ENCODE measurements at regions not wholly inside any gene's neighbourhood (a gene's known extent, or its start where the extent isn't known, plus 50 kb on each side); places are given as distances from the start of the nearest gene placed in this dataset.

GRCh38 chr2:59936048-59936447 is 617.4 kb downstream of the BCL11A start:
- WGBS (ENCODE audit: insufficient coverage, low lambda C conversion rate), result no CpG with 5 or more reads among the region's 3 CpGs
- no peaks in the 10 kb centered on the region for H3K9me3 ChIP-seq (ENCODE audit: control insufficient read depth, low read depth, low read length)
- H3K27ac ChIP-seq (ENCODE audit: low read length), result no peak overlapping the region
- H3K4me1 ChIP-seq (ENCODE audit: control insufficient read depth, insufficient read depth, low read length), result peaks cover 7% of the 10 kb centered on the region
- DNase-seq, result no peak
- no peaks in the 10 kb centered on the region for H3K27me3 ChIP-seq (ENCODE audit: control insufficient read depth, insufficient read depth, low read length)
- no peaks in the 10 kb centered on the region for H3K36me3 ChIP-seq (ENCODE audit: control insufficient read depth, insufficient read depth, low read length)
- H3K4me3 ChIP-seq (ENCODE audit: low read length), result no peak overlapping the region

- no peak for DNase-seq
- no CpG with 5 or more reads among the region's 2 CpGs for WGBS (ENCODE audit: insufficient coverage, low lambda C conversion rate)
- H3K4me1 ChIP-seq (ENCODE audit: control insufficient read depth, insufficient read depth, low read length), result peaks cover 7% of the 10 kb centered on the region
- no peaks in the 10 kb centered on the region for H3K27me3 ChIP-seq (ENCODE audit: control insufficient read depth, insufficient read depth, low read length)
- no peaks in the 10 kb centered on the region for H3K36me3 ChIP-seq (ENCODE audit: control insufficient read depth, insufficient read depth, low read length)
- H3K9me3 ChIP-seq (ENCODE audit: control insufficient read depth, low read depth, low read length), result no peaks in the 10 kb centered on the region
- no peak overlapping the region for H3K4me3 ChIP-seq (ENCODE audit: low read length)
- no peak overlapping the region for H3K27ac ChIP-seq (ENCODE audit: low read length)
Observed at GRCh38 chr2:59935005-59935404, 618.4 kb downstream of the BCL11A start.

GRCh38 chr2:59933948-59934347 is 619.5 kb downstream of the BCL11A start:
- H3K9me3 ChIP-seq (ENCODE audit: control insufficient read depth, low read depth, low read length), result no peaks in the 10 kb centered on the region
- peaks cover 5% of the 10 kb centered on the region for H3K4me1 ChIP-seq (ENCODE audit: control insufficient read depth, insufficient read depth, low read length)
- WGBS (ENCODE audit: insufficient coverage, low lambda C conversion rate), result no CpG with 5 or more reads among the region's 3 CpGs
- H3K27ac ChIP-seq (ENCODE audit: low read length), result no peak overlapping the region
- H3K4me3 ChIP-seq (ENCODE audit: low read length), result no peak overlapping the region
- H3K36me3 ChIP-seq (ENCODE audit: control insufficient read depth, insufficient read depth, low read length), result no peaks in the 10 kb centered on the region
- DNase-seq, result no peak
- no peaks in the 10 kb centered on the region for H3K27me3 ChIP-seq (ENCODE audit: control insufficient read depth, insufficient read depth, low read length)

DNA sequence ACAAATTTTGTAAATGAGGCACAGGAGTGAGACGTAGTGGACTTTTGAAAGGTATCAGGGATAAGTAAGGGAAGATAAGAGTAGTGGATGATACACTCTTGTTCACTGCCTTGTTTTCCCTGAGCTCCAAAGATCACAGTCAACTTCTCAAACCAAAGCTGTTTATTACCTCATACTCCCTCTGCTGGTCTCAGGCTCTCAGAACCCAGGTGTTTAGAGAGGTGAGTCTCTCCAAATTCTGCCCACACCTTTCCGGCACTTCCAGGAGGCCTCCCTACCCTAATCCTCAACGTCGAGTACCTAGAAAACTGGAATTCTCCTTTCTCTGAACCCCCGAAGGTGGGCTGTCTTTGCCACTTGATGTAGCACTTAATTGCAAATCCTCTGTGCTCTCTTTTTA is 621.1 kb downstream of the BCL11A start:
- no peaks in the 10 kb centered on the region for H3K27me3 ChIP-seq (ENCODE audit: control insufficient read depth, insufficient read depth, low read length)
- 100% methylated on average over 1 of the region's 5 CpGs for WGBS (ENCODE audit: insufficient coverage, low lambda C conversion rate)
- H3K36me3 ChIP-seq (ENCODE audit: control insufficient read depth, insufficient read depth, low read length), result no peaks in the 10 kb centered on the region
- no peak for DNase-seq
- H3K4me1 ChIP-seq (ENCODE audit: control insufficient read depth, insufficient read depth, low read length), result no peaks in the 10 kb centered on the region
- H3K27ac ChIP-seq (ENCODE audit: low read length), result no peak overlapping the region
- H3K4me3 ChIP-seq (ENCODE audit: low read length), result no peak overlapping the region
- H3K9me3 ChIP-seq (ENCODE audit: control insufficient read depth, low read depth, low read length), result no peaks in the 10 kb centered on the region

- Histone ChIP-seq H3K36me3 (ENCODE audit: control insufficient read depth, insufficient read depth, low read length) (no peaks in the 10 kb centered on the region), H3K4me1 (ENCODE audit: control insufficient read depth, insufficient read depth, low read length) (no peaks in the 10 kb centered on the region), H3K9me3 (ENCODE audit: control insufficient read depth, low read depth, low read length) (no peaks in the 10 kb centered on the region), H3K27me3 (ENCODE audit: control insufficient read depth, insufficient read depth, low read length) (no peaks in the 10 kb centered on the region), H3K4me3 (ENCODE audit: low read length) (no peak overlapping the region), H3K27ac (ENCODE audit: low read length) (no peak overlapping the region)
- DNase-seq, result no peak
- WGBS (ENCODE audit: insufficient coverage, low lambda C conversion rate), result 60% methylated on average over 2 of the region's 4 CpGs
Observed at GRCh38 chr2:59930430-59930829, 623.0 kb downstream of the BCL11A start.

DNA sequence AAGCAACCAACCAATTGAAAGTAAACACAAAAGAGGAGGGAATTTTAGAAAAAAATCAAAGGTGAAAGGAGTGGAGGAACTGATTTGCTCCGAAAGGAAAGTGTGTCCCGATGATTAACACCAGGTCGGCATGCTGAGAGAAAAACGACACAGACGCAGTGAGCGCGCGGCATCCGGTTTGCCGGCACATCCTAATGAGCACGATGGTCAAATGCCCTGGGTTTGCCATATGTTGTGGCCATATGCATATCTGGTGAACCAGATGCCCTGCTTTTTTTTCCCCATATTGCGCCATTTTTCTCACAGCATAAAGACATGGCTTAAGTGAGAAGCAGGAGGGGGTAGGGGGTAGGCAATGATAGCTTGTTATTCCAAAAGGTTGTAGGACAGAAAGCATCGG is 626.7 kb downstream of the BCL11A start:
- no peaks in the 10 kb centered on the region for H3K9me3 ChIP-seq (ENCODE audit: control insufficient read depth, low read depth, low read length)
- DNase-seq, result no peak
- H3K4me3 ChIP-seq (ENCODE audit: low read length), result no peak overlapping the region
- H3K36me3 ChIP-seq (ENCODE audit: control insufficient read depth, insufficient read depth, low read length), result no peaks in the 10 kb centered on the region
- no peaks in the 10 kb centered on the region for H3K27me3 ChIP-seq (ENCODE audit: control insufficient read depth, insufficient read depth, low read length)
- H3K27ac ChIP-seq (ENCODE audit: low read length), result no peak overlapping the region
- no CpG with 5 or more reads among the region's 13 CpGs for WGBS (ENCODE audit: insufficient coverage, low lambda C conversion rate)
- no peaks in the 10 kb centered on the region for H3K4me1 ChIP-seq (ENCODE audit: control insufficient read depth, insufficient read depth, low read length)

- no CpG with 5 or more reads among the region's 1 CpG for WGBS (ENCODE audit: insufficient coverage, low lambda C conversion rate)
- H3K4me1 ChIP-seq (ENCODE audit: control insufficient read depth, insufficient read depth, low read length), result no peaks in the 10 kb centered on the region
- no peak for DNase-seq
Observed at GRCh38 chr2:59925321-59925720, 628.1 kb downstream of the BCL11A start.

GRCh38 chr2:59924346-59924745 is 629.1 kb downstream of the BCL11A start:
- WGBS (ENCODE audit: insufficient coverage, low lambda C conversion rate), result no CpG with 5 or more reads among the region's 1 CpG
- DNase-seq, result no peak

More at GRCh38 chr2:59925321-59925720, 628.1 kb downstream of the BCL11A start:
- no peak overlapping the region for H3K27ac ChIP-seq (ENCODE audit: low read length)
- H3K4me3 ChIP-seq (ENCODE audit: low read length), result no peak overlapping the region
- no peaks in the 10 kb centered on the region for H3K27me3 ChIP-seq (ENCODE audit: control insufficient read depth, insufficient read depth, low read length)
- H3K36me3 ChIP-seq (ENCODE audit: control insufficient read depth, insufficient read depth, low read length), result no peaks in the 10 kb centered on the region
- H3K9me3 ChIP-seq (ENCODE audit: control insufficient read depth, low read depth, low read length), result no peaks in the 10 kb centered on the region

DNA sequence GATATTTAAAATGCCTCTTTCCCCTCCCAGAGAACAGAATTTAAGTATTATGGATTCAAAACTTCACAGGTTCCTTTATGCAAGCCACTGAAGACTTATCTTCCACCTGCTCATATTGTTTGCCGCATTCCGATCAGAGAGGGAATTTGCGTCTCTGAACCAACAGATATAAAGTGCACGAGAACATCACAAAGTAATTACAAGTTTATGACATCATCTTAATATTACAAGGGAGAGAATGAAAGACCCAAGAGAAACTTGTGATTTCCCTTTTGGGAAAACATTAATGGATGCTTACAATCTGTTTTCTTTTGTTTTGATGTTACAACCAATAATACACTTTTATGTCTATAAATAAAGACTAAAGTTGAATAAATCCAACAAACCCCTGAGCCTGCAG is 631.0 kb downstream of the BCL11A start:
- Histone ChIP-seq H3K27ac (ENCODE audit: low read length) (no peak overlapping the region), H3K9me3 (ENCODE audit: control insufficient read depth, low read depth, low read length) (no peaks in the 10 kb centered on the region), H3K36me3 (ENCODE audit: control insufficient read depth, insufficient read depth, low read length) (no peaks in the 10 kb centered on the region), H3K4me3 (ENCODE audit: low read length) (no peak overlapping the region), H3K27me3 (ENCODE audit: control insufficient read depth, insufficient read depth, low read length) (no peaks in the 10 kb centered on the region), H3K4me1 (ENCODE audit: control insufficient read depth, insufficient read depth, low read length) (no peaks in the 10 kb centered on the region)
- DNase-seq, result no peak
- no CpG with 5 or more reads among the region's 4 CpGs for WGBS (ENCODE audit: insufficient coverage, low lambda C conversion rate)

More at GRCh38 chr2:59924346-59924745, 629.1 kb downstream of the BCL11A start:
- Histone ChIP-seq H3K36me3 (ENCODE audit: control insufficient read depth, insufficient read depth, low read length) (no peaks in the 10 kb centered on the region), H3K9me3 (ENCODE audit: control insufficient read depth, low read depth, low read length) (no peaks in the 10 kb centered on the region), H3K4me1 (ENCODE audit: control insufficient read depth, insufficient read depth, low read length) (no peaks in the 10 kb centered on the region), H3K27ac (ENCODE audit: low read length) (no peak overlapping the region), H3K27me3 (ENCODE audit: control insufficient read depth, insufficient read depth, low read length) (no peaks in the 10 kb centered on the region), H3K4me3 (ENCODE audit: low read length) (no peak overlapping the region)

GRCh38 chr2:59921743-59922142 is 631.7 kb downstream of the BCL11A start:
- no peak for DNase-seq
- WGBS (ENCODE audit: insufficient coverage, low lambda C conversion rate), result no CpG with 5 or more reads among the region's 4 CpGs
- no peak overlapping the region for H3K27ac ChIP-seq (ENCODE audit: low read length)
- no peaks in the 10 kb centered on the region for H3K27me3 ChIP-seq (ENCODE audit: control insufficient read depth, insufficient read depth, low read length)
- no peaks in the 10 kb centered on the region for H3K4me1 ChIP-seq (ENCODE audit: control insufficient read depth, insufficient read depth, low read length)
- H3K4me3 ChIP-seq (ENCODE audit: low read length), result no peak overlapping the region
- H3K9me3 ChIP-seq (ENCODE audit: control insufficient read depth, low read depth, low read length), result no peaks in the 10 kb centered on the region
- H3K36me3 ChIP-seq (ENCODE audit: control insufficient read depth, insufficient read depth, low read length), result no peaks in the 10 kb centered on the region

- WGBS (ENCODE audit: insufficient coverage, low lambda C conversion rate), result no CpG with 5 or more reads among the region's 4 CpGs
- peak in 1 of 2 donors; percentile 12 for DNase-seq
- no peak overlapping the region for H3K27ac ChIP-seq (ENCODE audit: low read length)
Observed at GRCh38 chr2:59920961-59921360, 632.5 kb downstream of the BCL11A start.

More at GRCh38 chr2:59920961-59921360, 632.5 kb downstream of the BCL11A start:
- H3K4me1 ChIP-seq (ENCODE audit: control insufficient read depth, insufficient read depth, low read length), result no peaks in the 10 kb centered on the region
- no peaks in the 10 kb centered on the region for H3K36me3 ChIP-seq (ENCODE audit: control insufficient read depth, insufficient read depth, low read length)
- H3K9me3 ChIP-seq (ENCODE audit: control insufficient read depth, low read depth, low read length), result no peaks in the 10 kb centered on the region
- no peak overlapping the region for H3K4me3 ChIP-seq (ENCODE audit: low read length)
- H3K27me3 ChIP-seq (ENCODE audit: control insufficient read depth, insufficient read depth, low read length), result no peaks in the 10 kb centered on the region

Data from large intestine (tissue), 3 donors.